KOPT-K1 (cell line): ENCODE measurements at regions not wholly inside any gene's neighbourhood (a gene's known extent, or its start where the extent isn't known, plus 50 kb on each side); places are given as distances from the start of the nearest gene placed in this dataset.

Experiments used
- H3K27ac ChIP-seq: fragments of 200-600 bp; sonication (generic); 2 replicates; pipeline ENCODE4 v1.5.1; 2016; ENCODE audit warnings: antibody characterized with exemption, mild to moderate bottlenecking, low read depth, low read length; ENCODE audit not compliant: poor library complexity, severe bottlenecking
- H3K36me3 ChIP-seq: fragments of 200-600 bp; sonication (generic); 2 replicates; pipeline ENCODE4 v1.5.1; 2017; ENCODE audit warnings: antibody characterized with exemption, mild to moderate bottlenecking, low read length, moderate library complexity; ENCODE audit not compliant: insufficient read depth
- H3K9me3 ChIP-seq: fragments of 200-600 bp; sonication (generic); 2 replicates; pipeline ENCODE4 v1.5.1; 2017; ENCODE audit warnings: antibody characterized with exemption, low read length, mild to moderate bottlenecking; ENCODE audit not compliant: insufficient read depth, poor library complexity, severe bottlenecking

DNA sequence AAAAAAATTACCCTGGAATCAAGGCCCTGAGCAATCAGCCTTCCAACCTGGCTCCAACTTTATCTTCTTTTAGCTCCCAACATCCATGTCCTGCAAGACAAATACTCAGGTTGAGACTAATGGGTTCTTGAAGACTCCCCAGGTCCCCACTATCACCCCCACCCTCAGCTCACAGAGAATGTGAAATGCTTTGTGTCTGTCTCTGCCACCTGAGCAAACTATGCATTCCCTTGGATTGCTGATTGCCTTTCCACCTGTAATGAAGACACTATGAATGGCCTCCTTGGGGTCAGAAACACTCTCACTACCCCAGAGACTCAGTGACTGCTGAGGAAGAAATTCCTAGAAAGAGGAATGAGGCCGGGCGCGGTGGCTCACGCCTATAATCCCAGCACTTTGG, 121.2 kb upstream of the GALNT2 start:
- Histone ChIP-seq H3K27ac (no peak overlapping the region), H3K36me3 (no peaks in the 10 kb centered on the region), H3K9me3 (no peaks in the 10 kb centered on the region)

DNA sequence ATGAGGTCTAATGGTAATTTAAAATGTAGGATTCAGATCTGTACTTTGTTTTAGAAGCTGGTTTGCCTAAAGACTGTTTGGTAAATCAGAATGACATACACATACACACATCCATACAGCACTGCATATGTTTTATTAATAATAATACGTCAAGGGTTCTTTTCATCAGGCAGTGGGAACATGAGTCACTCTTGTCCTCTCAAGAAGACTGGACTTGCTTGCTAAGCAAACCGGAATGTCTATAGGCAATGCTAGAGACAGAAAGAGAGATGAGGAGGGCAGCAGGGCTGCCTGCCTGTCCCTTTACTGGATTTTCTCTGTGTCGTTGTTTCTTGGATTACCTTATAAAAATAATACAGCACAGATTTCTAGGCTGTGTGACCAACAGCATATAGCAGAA, 119.1 kb upstream of the GALNT2 start:
- H3K36me3 ChIP-seq = no peaks in the 10 kb centered on the region
- H3K27ac ChIP-seq = no peak overlapping the region
- H3K9me3 ChIP-seq = no peaks in the 10 kb centered on the region

DNA sequence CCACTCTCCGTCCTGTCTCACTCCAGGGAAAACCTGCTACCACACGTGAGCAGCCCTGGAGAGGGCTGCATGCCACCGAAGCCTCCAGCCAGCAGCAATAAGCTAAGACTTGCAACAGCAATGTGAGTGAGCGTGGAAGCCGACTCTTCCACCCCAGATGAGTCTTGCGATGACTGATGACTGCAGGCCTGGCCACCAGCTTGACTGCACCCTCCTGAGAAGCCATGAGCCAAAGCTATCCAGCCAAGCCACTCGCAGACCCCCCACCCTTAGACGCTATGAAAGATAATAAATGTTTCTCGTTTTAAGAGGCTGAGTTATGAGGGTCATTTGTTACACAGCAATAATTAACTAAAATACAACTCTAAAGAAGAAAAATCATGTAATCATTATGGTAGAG, 118.6 kb upstream of the GALNT2 start:
- H3K36me3 ChIP-seq = no peaks in the 10 kb centered on the region
- H3K9me3 ChIP-seq = no peaks in the 10 kb centered on the region
- H3K27ac ChIP-seq = no peak overlapping the region

DNA sequence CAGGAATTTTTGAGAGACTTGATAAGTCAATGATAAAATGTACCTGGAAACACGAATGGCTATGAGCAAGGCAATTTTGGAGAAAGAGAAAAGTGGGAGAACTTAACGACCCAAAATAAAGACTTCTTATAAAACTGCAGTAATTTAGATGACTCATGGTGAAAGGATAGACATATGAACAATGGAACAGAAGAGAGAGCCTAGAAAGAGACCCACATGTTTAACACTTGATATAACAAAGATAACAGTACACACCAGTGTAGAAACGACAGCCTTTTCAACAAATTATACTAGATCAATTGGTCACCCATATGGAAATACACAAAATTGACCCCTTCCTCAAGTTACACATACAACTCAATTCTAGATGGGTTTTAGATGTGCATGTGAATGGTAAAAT, 117.5 kb upstream of the GALNT2 start:
- Histone ChIP-seq H3K9me3 (no peaks in the 10 kb centered on the region), H3K27ac (no peak overlapping the region), H3K36me3 (no peaks in the 10 kb centered on the region)

DNA sequence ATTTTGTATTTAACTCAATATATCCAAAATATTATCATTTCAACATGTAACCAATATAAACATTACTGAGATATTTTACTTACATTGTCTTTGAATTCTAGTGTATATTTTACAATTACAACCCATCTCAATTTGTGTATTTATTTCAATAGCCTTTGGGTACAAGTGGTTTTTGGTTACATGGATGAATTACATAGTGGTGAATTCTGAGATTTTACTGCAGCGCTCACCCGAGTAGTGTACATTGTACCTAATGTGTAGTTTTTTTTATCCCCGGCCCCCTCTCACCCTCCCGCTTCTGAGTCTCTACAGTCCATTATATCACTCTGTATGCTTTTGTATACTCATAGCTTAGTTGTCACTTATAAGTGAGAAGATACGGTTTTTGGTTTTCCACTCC, 117.0 kb upstream of the GALNT2 start:
- H3K36me3 ChIP-seq = no peaks in the 10 kb centered on the region
- no peaks in the 10 kb centered on the region for H3K9me3 ChIP-seq
- H3K27ac ChIP-seq = no peak overlapping the region

DNA sequence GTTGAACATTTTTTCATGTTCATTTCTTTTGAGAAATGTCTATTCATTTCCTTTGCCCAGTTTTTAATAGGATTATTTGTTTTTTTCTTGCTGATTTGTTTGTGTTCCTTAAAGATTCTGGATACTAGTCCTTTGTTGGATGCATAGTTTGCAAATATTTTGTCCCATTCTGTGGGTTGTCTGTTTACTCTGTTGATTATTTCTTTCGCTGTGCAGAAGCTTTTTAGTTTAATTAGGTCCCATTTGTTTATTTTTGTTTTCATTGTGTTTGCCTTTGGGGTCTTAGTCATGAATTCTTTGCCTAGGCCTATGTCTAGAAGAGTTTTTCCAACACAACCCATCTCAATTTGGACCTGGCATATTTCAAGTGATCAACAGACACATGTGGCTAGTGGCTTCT, 116.1 kb upstream of the GALNT2 start:
- no peaks in the 10 kb centered on the region for H3K36me3 ChIP-seq
- H3K9me3 ChIP-seq = no peaks in the 10 kb centered on the region

DNA sequence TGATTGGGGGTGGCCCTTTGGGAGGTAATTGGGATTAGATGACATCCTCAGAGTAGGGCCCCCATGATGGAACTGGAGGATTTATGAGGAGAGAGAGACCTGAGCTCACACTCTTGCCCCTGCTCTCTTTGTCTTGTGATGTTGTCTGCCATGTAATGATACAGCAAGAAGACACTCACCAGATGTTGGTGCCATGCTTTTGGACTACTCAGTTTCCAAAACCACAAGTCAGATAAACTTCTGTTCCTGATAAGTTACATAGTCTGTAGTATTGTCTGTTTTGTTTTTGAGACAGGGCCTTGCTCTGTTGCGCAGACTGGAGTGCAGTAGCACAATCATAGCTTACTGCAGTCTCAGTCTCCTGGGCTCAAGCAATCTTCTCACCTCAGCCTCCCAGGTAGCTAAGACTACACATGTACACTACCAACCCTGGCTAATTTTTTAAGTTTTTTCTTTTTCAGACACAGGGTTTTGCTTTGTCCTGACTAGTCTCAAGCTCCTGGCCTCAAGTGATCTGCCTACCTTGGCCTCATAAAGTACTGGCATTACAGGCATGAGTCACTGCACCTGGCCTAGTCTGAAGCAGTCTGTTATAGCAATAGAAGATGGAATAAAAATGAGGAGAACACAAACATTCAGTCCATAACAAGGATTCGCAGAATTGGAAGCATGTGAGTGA, 115.0 kb upstream of the GALNT2 start:
- Histone ChIP-seq H3K9me3 (peaks cover 2% of the 10 kb centered on the region), H3K36me3 (no peaks in the 10 kb centered on the region), H3K27ac (no peak overlapping the region)

More for the DNA sequence above, 116.1 kb upstream of the GALNT2 start:
- no peak overlapping the region for H3K27ac ChIP-seq

DNA sequence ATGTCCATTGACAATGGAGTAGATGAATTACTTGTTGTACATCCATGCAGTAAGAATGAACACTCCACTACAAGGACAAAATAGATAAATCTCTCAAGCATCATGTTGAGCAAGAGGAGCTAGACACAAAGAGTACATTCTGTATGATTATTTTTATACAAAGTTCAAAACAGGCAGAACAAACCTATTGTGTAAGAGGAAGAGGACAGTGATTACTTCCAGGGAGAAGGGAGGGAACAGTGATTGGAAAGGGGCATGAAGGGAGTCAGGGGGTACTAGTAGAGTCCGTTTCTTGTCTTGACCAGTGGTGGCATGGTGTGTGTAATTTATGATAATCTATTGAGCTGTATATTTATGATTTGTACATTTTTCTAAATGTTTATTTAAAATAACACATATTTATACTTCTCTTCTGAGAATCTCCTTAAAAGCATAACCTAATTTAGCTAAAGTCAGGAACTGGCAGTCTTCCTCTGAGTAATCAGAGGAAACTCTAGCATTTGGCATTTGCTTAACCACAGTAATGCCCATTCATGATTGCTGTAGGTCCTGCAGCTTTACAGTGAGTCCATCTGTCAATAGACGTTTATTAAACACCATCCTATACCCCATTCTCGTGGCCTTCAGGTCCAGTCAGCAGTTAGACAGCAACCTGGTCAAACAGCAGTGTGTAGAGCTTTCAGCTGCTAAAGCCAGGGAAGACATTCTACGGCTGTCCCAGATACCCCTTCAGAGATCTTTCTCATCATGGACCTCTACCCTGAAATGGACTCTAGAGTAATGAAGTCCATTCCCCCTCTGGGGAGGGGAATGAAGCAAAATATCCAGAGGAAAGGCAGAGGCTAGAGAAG, 114.1 kb upstream of the GALNT2 start:
- H3K27ac ChIP-seq = no peak overlapping the region
- H3K9me3 ChIP-seq = peaks cover 8% of the 10 kb centered on the region

DNA sequence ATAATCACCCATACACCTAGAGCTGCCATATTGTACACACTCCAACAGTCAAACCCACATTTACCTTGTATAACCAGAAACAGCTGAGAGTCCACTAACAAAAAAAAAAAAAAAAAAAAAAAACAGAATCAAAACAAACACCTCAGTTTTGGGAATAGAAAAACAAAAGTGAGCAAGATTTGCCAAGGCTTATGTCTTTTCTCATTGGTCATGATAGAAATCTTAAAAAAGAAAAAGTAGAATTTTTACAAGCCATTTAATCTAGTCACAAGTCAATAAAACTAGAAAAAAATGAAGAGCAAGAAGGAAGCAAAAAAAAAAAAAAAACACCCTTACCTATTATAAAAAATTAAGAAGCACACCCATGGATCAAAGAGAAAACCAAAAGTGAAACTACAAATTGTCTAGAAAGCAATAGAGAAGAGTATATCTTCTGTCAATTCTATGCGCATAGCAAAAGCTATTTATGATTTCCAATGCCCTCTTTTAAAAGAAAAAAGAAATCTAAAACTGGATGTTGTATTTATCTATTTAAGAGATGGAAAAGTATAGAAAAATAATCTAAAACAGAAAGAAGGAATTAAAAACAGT, 113.2 kb upstream of the GALNT2 start:
- H3K9me3 ChIP-seq = peaks cover 8% of the 10 kb centered on the region
- peak overlapping the region; percentile 22 for H3K27ac ChIP-seq
- H3K36me3 ChIP-seq = no peaks in the 10 kb centered on the region

More for the DNA sequence above, 114.1 kb upstream of the GALNT2 start:
- no peaks in the 10 kb centered on the region for H3K36me3 ChIP-seq

DNA sequence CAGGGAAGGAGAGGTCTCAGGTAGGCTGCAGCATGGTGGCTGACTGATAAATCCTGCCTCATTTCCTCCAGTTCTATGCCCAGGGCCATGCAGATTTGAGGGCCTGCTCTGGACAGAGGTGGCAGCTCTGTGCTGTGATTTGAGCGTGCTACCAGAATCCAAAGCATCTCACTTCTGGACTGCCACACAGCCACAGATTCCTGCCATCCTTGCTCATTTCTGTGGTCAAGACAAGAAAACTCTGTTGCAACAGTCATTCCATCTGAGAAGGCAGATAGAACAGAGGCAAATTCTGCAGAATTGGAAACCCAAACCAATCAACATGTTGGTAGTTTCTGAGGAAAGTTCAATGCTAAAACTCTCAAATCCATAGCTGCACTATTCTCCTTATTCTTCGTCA, 102.8 kb upstream of the GALNT2 start:
- Histone ChIP-seq H3K27ac (no peak overlapping the region), H3K36me3 (no peaks in the 10 kb centered on the region), H3K9me3 (peaks cover 5% of the 10 kb centered on the region)

DNA sequence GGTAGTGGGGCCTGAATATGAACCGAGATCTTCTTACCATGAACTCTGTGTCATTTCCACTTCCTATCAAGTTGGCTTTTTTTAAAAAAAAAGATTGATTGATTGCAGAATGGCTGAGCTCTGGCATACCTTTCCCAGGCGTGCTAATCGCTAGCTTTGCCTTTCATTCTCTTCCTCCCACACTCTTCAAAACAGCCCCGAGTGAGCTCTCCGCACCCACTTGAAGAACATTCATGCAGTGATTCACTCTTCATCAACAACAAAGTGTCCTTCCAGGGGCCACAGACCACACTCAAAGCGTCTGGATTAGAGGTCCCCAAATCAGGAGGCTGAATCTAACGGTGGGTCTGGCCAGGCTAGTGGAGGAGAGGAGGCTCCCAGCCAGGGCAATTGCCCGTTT, 96.3 kb upstream of the GALNT2 start:
- no peaks in the 10 kb centered on the region for H3K36me3 ChIP-seq
- no peak overlapping the region for H3K27ac ChIP-seq
- peaks cover 9% of the 10 kb centered on the region for H3K9me3 ChIP-seq

DNA sequence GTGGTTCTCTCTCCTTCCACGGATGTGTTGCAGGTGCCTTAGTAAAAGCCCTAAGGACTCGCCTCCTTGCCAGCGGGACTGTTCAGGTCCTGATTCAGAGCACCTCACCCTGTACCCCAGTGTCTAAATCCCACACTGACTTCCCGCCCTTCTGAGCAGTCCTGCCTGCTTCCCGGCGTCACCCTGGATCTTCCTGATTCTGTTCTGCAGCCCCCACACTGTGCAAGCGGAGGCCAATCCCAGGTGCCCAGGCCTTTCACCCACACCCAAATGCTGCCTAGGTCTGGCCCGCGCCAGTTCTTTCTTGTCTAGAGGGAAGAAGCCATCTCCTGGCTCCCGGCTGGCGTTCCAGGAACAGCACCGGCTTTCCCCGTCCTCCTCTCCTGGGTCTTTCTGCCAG, 95.9 kb upstream of the GALNT2 start:
- no peaks in the 10 kb centered on the region for H3K36me3 ChIP-seq
- H3K27ac ChIP-seq = no peak overlapping the region
- H3K9me3 ChIP-seq = peaks cover 14% of the 10 kb centered on the region

DNA sequence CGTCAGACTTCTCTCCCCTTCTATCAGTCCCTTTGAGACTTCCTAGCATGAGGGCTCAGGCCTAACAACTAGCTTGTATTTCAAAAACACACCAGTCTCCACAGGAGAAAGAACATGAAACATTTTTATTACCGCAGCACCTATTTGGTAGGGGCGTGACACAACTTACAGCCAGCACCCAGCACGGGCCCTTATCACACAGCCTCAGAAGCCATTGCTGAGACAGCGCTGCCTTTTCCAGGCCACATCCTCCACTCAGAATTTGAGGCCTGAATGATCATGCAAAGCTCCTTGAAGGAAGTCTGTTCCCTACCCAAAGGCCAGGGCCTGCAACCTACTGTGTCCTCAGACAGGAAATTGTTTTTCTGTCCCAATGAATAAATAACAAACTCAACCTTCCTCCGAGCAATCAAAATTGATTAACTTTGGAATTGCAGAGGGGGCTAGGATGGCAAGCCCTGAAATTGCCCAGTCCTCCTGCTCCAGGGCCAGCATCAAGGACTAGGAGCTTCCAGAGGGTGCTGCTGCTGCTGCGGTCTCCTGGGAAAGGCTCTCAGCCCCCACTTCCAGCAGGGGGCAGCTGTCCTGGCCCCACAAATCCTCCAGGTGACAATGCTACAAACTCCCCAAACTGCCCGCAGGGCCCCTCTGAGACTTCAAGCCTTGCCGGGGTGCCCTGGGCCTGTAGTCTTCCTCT, 94.3 kb upstream of the GALNT2 start:
- Histone ChIP-seq H3K27ac (no peak overlapping the region), H3K36me3 (no peaks in the 10 kb centered on the region), H3K9me3 (peaks cover 17% of the 10 kb centered on the region)

DNA sequence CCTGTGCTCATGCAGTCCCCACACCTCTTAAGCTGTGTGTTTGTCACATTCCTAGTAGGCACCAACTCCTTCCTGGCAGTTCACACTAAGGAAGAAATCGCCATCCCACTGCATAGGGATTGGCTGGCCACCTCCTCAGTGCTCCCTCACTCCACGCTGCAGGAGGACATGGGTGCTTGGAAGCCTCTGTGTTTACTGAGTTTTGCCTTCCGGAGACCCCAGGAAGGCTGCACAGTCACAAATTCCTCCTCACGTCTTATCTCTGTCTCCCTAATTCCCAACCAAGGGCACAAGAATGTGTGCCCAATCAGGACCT, 93.8 kb upstream of the GALNT2 start:
- Histone ChIP-seq H3K27ac (no peak overlapping the region), H3K36me3 (no peaks in the 10 kb centered on the region), H3K9me3 (peaks cover 21% of the 10 kb centered on the region)

DNA sequence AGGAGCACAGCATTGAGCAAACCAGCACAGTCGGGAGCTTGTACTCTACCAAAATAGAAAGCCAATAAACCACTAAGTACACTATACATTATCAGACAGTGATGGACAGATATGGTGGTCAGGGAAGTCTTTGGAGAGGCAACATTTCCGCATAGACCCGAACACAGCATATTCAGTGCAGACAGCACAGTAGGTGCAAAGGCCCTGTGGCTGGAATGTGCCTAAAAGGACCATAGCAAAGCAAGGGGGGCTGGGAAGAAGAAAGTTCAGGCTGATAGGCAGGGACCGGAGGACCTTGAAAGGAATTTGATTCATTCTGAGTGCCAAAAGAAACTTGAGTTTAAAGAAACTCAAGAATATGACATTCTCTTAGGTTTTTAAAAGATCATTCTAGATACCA, 92.0 kb upstream of the GALNT2 start:
- Histone ChIP-seq H3K9me3 (peaks cover 21% of the 10 kb centered on the region), H3K36me3 (no peaks in the 10 kb centered on the region), H3K27ac (no peak overlapping the region)
